ENCODE measurements at regions not wholly inside any gene's neighbourhood (a gene's known extent, or its start where the extent isn't known, plus 50 kb on each side); places are given as distances from the start of the nearest gene placed in this dataset.

DNA sequence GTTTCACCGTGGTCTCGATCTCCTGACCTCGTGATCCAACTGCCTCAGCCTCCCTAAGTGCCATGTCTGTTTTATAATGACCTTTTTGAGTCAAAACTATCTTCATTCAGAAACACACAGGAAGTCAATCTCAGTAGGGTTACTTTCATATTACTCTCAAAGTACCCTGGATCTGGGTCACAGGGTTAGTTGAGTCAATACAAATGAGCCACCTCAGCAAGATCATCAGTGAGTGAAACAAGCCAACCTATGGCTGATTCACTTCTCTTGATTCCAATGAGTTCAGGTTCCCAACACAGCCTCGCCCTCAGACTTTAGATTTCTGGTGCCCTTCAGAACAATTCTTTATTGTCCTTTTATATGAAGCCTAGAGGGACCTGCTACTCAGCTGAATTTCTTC lies 76.9 kb downstream of the ZC3H11B start:
- TF ChIP-seq CREB1 (IDR thresholded peaks at IDR 0.05; ENCODE audit: low read depth) (no peak), FOXM1 (IDR thresholded peaks at IDR 0.05; ENCODE audit: borderline replicate concordance, low read depth) (no peak)
